DND-41 (cell line): ENCODE measurements at regions not wholly inside any gene's neighbourhood (a gene's known extent, or its start where the extent isn't known, plus 50 kb on each side); places are given as distances from the start of the nearest gene placed in this dataset.

Experiments
- EZH2 ChIP-seq: IDR thresholded peaks from 3 replicates; pipeline ENCODE4 v1.6.1; 2012; ENCODE audit warnings: borderline replicate concordance, low read depth, mild to moderate bottlenecking, moderate library complexity, low read length, inconsistent platforms; ENCODE audit not compliant: severe bottlenecking
- TF ChIP-seq, protein P1 (sequence below): IDR thresholded peaks from 2 replicates; pipeline ENCODE4 v1.5.1; 2012; ENCODE audit warnings: borderline replicate concordance, low read length, moderate library complexity, mild to moderate bottlenecking; ENCODE audit not compliant: poor library complexity, severe bottlenecking; ENCODE audit errors: extremely low read depth

DNA sequence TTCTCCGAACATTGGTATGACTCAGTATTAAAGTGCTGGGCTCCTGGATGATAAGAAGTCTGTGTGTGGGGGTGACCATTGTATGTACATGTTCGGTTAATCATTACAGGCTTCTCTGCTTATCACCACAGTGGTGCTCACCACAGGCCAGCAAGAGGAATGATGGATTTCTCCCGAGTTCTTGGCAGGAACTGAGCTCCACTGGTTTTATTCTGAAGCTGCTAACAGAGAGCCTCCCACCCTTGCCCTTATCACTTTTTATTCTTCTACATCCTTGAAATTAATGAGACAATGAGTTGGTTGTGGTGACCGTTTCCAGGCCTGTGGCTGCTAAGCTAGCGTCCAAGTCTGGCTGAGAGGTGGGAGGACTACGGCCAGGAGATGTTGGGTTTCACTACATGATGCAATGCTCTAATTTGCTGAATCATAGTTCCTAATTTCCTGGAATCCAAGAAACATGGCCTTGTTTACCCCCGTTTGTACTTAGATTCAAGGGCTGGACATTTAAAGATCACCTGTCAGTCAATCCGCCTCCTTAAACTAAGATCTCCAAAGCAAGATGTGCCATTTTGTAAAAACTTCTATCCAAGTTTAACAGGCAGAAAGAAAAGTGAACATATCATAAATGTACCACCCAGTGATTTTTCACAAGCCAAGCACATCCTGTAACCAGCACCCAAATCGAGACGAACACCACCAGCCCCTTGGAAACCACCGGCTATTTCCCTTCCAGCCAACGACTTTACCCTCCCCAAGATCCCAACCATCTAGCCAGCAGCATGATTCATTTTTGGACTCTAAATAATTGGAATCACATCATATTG lies 172.5 kb downstream of the FOXA2 start:
- TF ChIP-seq, protein P1, sequence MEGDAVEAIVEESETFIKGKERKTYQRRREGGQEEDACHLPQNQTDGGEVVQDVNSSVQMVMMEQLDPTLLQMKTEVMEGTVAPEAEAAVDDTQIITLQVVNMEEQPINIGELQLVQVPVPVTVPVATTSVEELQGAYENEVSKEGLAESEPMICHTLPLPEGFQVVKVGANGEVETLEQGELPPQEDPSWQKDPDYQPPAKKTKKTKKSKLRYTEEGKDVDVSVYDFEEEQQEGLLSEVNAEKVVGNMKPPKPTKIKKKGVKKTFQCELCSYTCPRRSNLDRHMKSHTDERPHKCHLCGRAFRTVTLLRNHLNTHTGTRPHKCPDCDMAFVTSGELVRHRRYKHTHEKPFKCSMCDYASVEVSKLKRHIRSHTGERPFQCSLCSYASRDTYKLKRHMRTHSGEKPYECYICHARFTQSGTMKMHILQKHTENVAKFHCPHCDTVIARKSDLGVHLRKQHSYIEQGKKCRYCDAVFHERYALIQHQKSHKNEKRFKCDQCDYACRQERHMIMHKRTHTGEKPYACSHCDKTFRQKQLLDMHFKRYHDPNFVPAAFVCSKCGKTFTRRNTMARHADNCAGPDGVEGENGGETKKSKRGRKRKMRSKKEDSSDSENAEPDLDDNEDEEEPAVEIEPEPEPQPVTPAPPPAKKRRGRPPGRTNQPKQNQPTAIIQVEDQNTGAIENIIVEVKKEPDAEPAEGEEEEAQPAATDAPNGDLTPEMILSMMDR = no peak
- TF ChIP-seq EZH2 = no peak
